ENCODE measurements at regions not wholly inside any gene's neighbourhood (a gene's known extent, or its start where the extent isn't known, plus 50 kb on each side); places are given as distances from the start of the nearest gene placed in this dataset.
"Not testable (repeated sequence)": the region's sequence is repeated elsewhere in the genome, so short reads cannot be mapped to it uniquely, and the experiment has no call there.

GRCh38 chr6:121748850-121749249 lies 313.4 kb downstream of the GJA1 start:
- DNase-seq (ENCODE audit: extremely low read depth, low read depth, low spot score) = no peak

- DNase-seq (ENCODE audit: extremely low read depth, low read depth, low spot score) = no peak
Observed at GRCh38 chr6:121755485-121755884, 320.0 kb downstream of the GJA1 start.

GRCh38 chr6:121756666-121757065 lies 321.2 kb downstream of the GJA1 start:
- DNase-seq (ENCODE audit: extremely low read depth, low read depth, low spot score) = no peak

- no peak for DNase-seq (ENCODE audit: extremely low read depth, low read depth, low spot score)
Observed at GRCh38 chr6:121759370-121759769, 323.9 kb downstream of the GJA1 start.

GRCh38 chr6:121760191-121760590 lies 324.7 kb downstream of the GJA1 start:
- no peak for DNase-seq (ENCODE audit: extremely low read depth, low read depth, low spot score)

GRCh38 chr6:121760745-121761144 lies 325.3 kb downstream of the GJA1 start:
- no peak for DNase-seq (ENCODE audit: extremely low read depth, low read depth, low spot score)

GRCh38 chr6:121764493-121764892 lies 329.0 kb downstream of the GJA1 start:
- no peak for DNase-seq (ENCODE audit: extremely low read depth, low read depth, low spot score)

GRCh38 chr6:121765060-121765459 lies 329.6 kb downstream of the GJA1 start:
- DNase-seq (ENCODE audit: extremely low read depth, low read depth, low spot score) = no peak

GRCh38 chr6:121767211-121767610 lies 331.8 kb downstream of the GJA1 start:
- DNase-seq (ENCODE audit: extremely low read depth, low read depth, low spot score) = no peak

- DNase-seq (ENCODE audit: extremely low read depth, low read depth, low spot score) = no peak
Observed at GRCh38 chr6:121770943-121771342, 335.5 kb downstream of the GJA1 start.

- no peak for DNase-seq (ENCODE audit: extremely low read depth, low read depth, low spot score)
Observed at GRCh38 chr6:121771937-121772720, 336.7 kb downstream of the GJA1 start.

- DNase-seq (ENCODE audit: extremely low read depth, low read depth, low spot score) = no peak
Observed at GRCh38 chr6:121776054-121776453, 340.6 kb downstream of the GJA1 start.

- DNase-seq (ENCODE audit: extremely low read depth, low read depth, low spot score) = no peak
Observed at GRCh38 chr6:121780325-121781321, 345.2 kb downstream of the GJA1 start.

GRCh38 chr6:121791396-121792315 lies 356.2 kb downstream of the GJA1 start:
- DNase-seq (ENCODE audit: extremely low read depth, low read depth, low spot score) = no peak

- DNase-seq (ENCODE audit: extremely low read depth, low read depth, low spot score) = peak; percentile 39
Observed at GRCh38 chr6:121794630-121795029, 359.2 kb downstream of the GJA1 start.

GRCh38 chr6:121797598-121797997 lies 362.2 kb downstream of the GJA1 start:
- not testable (repeated sequence) for DNase-seq (ENCODE audit: extremely low read depth, low read depth, low spot score)

- DNase-seq (ENCODE audit: extremely low read depth, low read depth, low spot score) = not testable (repeated sequence)
Observed at GRCh38 chr6:121798126-121798525, 362.7 kb downstream of the GJA1 start.

GRCh38 chr6:121799574-121799973 lies 364.1 kb downstream of the GJA1 start:
- DNase-seq (ENCODE audit: extremely low read depth, low read depth, low spot score) = no peak

GRCh38 chr6:121800047-121800446 lies 364.6 kb downstream of the GJA1 start:
- no peak for DNase-seq (ENCODE audit: extremely low read depth, low read depth, low spot score)

GRCh38 chr6:121806116-121806515 lies 370.7 kb downstream of the GJA1 start:
- no peak for DNase-seq (ENCODE audit: extremely low read depth, low read depth, low spot score)

- no peak for DNase-seq (ENCODE audit: extremely low read depth, low read depth, low spot score)
Observed at GRCh38 chr6:121809211-121809610, 373.8 kb downstream of the GJA1 start.
